Liver (tissue), 3 donors: ENCODE measurements at regions not wholly inside any gene's neighbourhood (a gene's known extent, or its start where the extent isn't known, plus 50 kb on each side); places are given as distances from the start of the nearest gene placed in this dataset.

Experiments
- EGR1 ChIP-seq, 2 donors: IDR thresholded peaks; 2 replicates each; pipeline ENCODE4 v1.6.1; 2016 to 2018; ENCODE audit warnings: antibody characterized with exemption in 2 of 2, low read depth in 2 of 2
- GABPA ChIP-seq, 2 donors: IDR thresholded peaks in 1 of 2; conservative IDR thresholded peaks in 1 of 2; 2 replicates each; pipeline ENCODE4 v1.6.1; 2016; ENCODE audit warnings: antibody characterized with exemption in 2 of 2, mild to moderate bottlenecking in 1 of 2, moderate library complexity in 1 of 2
- TF ChIP-seq, protein P1 (sequence below): fragments of 150-350 bp; IDR thresholded peaks from 2 replicates; pipeline ENCODE4 v1.5.1; 2017; ENCODE audit warnings: improper control_type of control experiment, low read depth, low read length; ENCODE audit not compliant: missing input control
- donor health status: healthy.
- donor health status: healthy.

DNA sequence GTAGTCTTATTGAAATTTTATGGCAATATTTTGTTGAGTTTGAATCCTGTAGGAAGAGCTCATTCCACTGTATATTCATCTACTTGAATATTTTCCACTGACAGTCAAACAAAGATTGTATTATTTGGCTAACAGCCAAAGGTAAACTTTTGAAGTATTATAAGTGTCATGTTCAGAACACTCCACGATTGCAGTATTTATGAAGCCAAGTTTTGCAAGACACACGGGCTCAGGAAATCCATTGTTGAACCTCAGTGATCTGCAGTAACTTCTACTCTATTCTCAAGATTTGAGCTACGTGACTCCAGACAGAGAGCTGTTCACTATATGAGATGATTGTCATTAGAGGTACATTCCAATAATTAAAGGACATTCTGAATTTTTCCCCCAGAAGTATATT lies 302.7 kb upstream of the ADGRL3 start:
- TF ChIP-seq GABPA (IDR thresholded peaks at IDR 0.05 in 1 of 2, conservative IDR thresholded peaks at IDR 0.05 in 1 of 2) (no peak), EGR1 (IDR thresholded peaks at IDR 0.05; ENCODE audit: low read depth in 2 of 2) (no peak)
- TF ChIP-seq, protein P1, sequence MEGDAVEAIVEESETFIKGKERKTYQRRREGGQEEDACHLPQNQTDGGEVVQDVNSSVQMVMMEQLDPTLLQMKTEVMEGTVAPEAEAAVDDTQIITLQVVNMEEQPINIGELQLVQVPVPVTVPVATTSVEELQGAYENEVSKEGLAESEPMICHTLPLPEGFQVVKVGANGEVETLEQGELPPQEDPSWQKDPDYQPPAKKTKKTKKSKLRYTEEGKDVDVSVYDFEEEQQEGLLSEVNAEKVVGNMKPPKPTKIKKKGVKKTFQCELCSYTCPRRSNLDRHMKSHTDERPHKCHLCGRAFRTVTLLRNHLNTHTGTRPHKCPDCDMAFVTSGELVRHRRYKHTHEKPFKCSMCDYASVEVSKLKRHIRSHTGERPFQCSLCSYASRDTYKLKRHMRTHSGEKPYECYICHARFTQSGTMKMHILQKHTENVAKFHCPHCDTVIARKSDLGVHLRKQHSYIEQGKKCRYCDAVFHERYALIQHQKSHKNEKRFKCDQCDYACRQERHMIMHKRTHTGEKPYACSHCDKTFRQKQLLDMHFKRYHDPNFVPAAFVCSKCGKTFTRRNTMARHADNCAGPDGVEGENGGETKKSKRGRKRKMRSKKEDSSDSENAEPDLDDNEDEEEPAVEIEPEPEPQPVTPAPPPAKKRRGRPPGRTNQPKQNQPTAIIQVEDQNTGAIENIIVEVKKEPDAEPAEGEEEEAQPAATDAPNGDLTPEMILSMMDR, result no peak
